ENCODE measurements at regions not wholly inside any gene's neighbourhood (a gene's known extent, or its start where the extent isn't known, plus 50 kb on each side); places are given as distances from the start of the nearest gene placed in this dataset.

DNA sequence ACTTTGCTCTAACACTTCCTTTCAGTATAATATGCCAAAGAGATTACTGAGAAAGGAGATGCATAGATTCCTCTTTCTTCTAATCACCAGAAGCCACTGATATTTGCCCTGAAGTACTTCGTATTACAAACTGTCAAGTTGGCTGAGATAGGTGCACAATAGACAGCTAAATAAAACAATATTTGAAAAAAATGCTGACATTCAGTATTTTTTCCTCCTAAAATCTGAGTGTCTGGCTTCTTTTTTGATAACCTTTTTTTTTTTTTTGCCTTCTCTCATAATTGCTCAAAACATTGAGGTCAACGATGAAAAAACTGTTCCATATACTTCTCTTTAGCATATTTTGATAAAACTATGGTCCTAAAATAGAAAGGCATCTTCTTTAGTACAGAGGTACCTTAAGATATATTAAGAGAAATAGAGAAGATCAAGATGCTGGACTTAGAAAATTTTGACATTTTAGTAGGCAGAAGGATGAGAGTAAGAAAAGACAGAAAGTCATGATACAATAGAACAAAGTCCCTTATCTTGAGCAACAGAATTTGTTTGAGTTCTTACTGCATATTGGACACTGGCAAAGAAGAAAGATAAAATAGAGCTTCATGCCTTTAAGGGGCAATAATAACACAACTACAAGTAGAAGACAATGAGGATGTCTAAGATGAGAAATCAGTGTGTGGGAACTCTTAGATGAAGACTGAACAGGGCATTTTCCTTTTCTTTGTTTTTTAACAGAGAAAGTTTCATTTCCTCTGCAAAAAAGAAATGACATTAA, 220.7 kb downstream of the PTH2R start:
- H2AFZ ChIP-seq, result no peak overlapping the region
- H3K4me2 ChIP-seq (ENCODE audit: low read length), result no peak overlapping the region
- H3K9ac ChIP-seq, result no peak overlapping the region
- H3K4me3 ChIP-seq (ENCODE audit: low read depth, low read length), result no peak overlapping the region
- H3K9me3 ChIP-seq (ENCODE audit: control insufficient read depth, low read length), result no peaks in the 10 kb centered on the region
- TF ChIP-seq CTCF (IDR thresholded peaks at IDR 0.05), result no peak
- no peaks in the 10 kb centered on the region for H3K4me1 ChIP-seq
- H3K27ac ChIP-seq, result no peak overlapping the region
- no peaks in the 10 kb centered on the region for H3K36me3 ChIP-seq (ENCODE audit: control insufficient read depth, insufficient read depth, low read length)
- no peaks in the 10 kb centered on the region for H3K27me3 ChIP-seq (ENCODE audit: control insufficient read depth, insufficient read depth, low read length)
- no peaks in the 10 kb centered on the region for H3K79me2 ChIP-seq

GRCh38 chr2:208627916-208628315, 221.3 kb downstream of the PTH2R start:
- no peak for TF ChIP-seq CTCF (IDR thresholded peaks at IDR 0.05)
- no peaks in the 10 kb centered on the region for H3K79me2 ChIP-seq
- no peaks in the 10 kb centered on the region for H3K9me3 ChIP-seq (ENCODE audit: control insufficient read depth, low read length)
- H3K27me3 ChIP-seq (ENCODE audit: control insufficient read depth, insufficient read depth, low read length), result no peaks in the 10 kb centered on the region
- no peak overlapping the region for H3K27ac ChIP-seq
- H3K4me1 ChIP-seq, result no peaks in the 10 kb centered on the region
- H3K36me3 ChIP-seq (ENCODE audit: control insufficient read depth, insufficient read depth, low read length), result no peaks in the 10 kb centered on the region
- no peak overlapping the region for H3K9ac ChIP-seq
- no peak overlapping the region for H3K4me3 ChIP-seq (ENCODE audit: low read depth, low read length)
- no peak overlapping the region for H3K4me2 ChIP-seq (ENCODE audit: low read length)
- H2AFZ ChIP-seq, result no peak overlapping the region

- Histone ChIP-seq H2AFZ (no peak overlapping the region), H3K4me2 (ENCODE audit: low read length) (no peak overlapping the region), H3K36me3 (ENCODE audit: control insufficient read depth, insufficient read depth, low read length) (no peaks in the 10 kb centered on the region), H3K4me1 (no peaks in the 10 kb centered on the region), H3K27ac (no peak overlapping the region), H3K4me3 (ENCODE audit: low read depth, low read length) (no peak overlapping the region), H3K9ac (no peak overlapping the region), H3K9me3 (ENCODE audit: control insufficient read depth, low read length) (no peaks in the 10 kb centered on the region), H3K79me2 (no peaks in the 10 kb centered on the region), H3K27me3 (ENCODE audit: control insufficient read depth, insufficient read depth, low read length) (no peaks in the 10 kb centered on the region)
- no peak for TF ChIP-seq CTCF (IDR thresholded peaks at IDR 0.05)
Observed at GRCh38 chr2:208638059-208638458, 231.5 kb downstream of the PTH2R start.

- H3K36me3 ChIP-seq (ENCODE audit: control insufficient read depth, insufficient read depth, low read length), result no peaks in the 10 kb centered on the region
- TF ChIP-seq CTCF (IDR thresholded peaks at IDR 0.05), result no peak
- no peak overlapping the region for H3K4me2 ChIP-seq (ENCODE audit: low read length)
- no peak overlapping the region for H3K27ac ChIP-seq
- no peaks in the 10 kb centered on the region for H3K9me3 ChIP-seq (ENCODE audit: control insufficient read depth, low read length)
- H3K9ac ChIP-seq, result no peak overlapping the region
- no peaks in the 10 kb centered on the region for H3K27me3 ChIP-seq (ENCODE audit: control insufficient read depth, insufficient read depth, low read length)
- no peaks in the 10 kb centered on the region for H3K79me2 ChIP-seq
- no peak overlapping the region for H3K4me3 ChIP-seq (ENCODE audit: low read depth, low read length)
- no peaks in the 10 kb centered on the region for H3K4me1 ChIP-seq
- no peak overlapping the region for H2AFZ ChIP-seq
Observed at GRCh38 chr2:208642125-208642779, 235.7 kb downstream of the PTH2R start.
